ENCODE measurements at regions not wholly inside any gene's neighbourhood (a gene's known extent, or its start where the extent isn't known, plus 50 kb on each side); places are given as distances from the start of the nearest gene placed in this dataset.

GRCh38 chr14:99325591-99325990 is 53.6 kb upstream of the BCL11B start:
- TF ChIP-seq RAD21 (IDR thresholded peaks at IDR 0.05; ENCODE audit: insufficient read depth, low read depth, low read length) (no peak), FOXK2 (IDR thresholded peaks at IDR 0.05) (no peak), CTCF (IDR thresholded peaks at IDR 0.05 in 2 of 3, conservative IDR thresholded peaks at IDR 0.05 in 1 of 3; ENCODE audit: control insufficient read depth in 2 of 3, extremely low read depth in 1 of 3, insufficient read depth in 1 of 3, low read depth in 3 of 3, low read length in 3 of 3) (no peak), ZBTB33 (IDR thresholded peaks at IDR 0.05) (no peak), MTA3 (IDR thresholded peaks at IDR 0.05; ENCODE audit: borderline replicate concordance, low read length) (no peak), RFX5 (IDR thresholded peaks at IDR 0.05; ENCODE audit: low read depth, low read length) (no peak), DPF2 (IDR thresholded peaks at IDR 0.05) (no peak), HDGF (IDR thresholded peaks at IDR 0.05) (no peak), CBFB (IDR thresholded peaks at IDR 0.05; ENCODE audit: low read depth) (no peak), HDAC2 (IDR thresholded peaks at IDR 0.05) (no peak), POLR2A (IDR thresholded peaks at IDR 0.05; ENCODE audit: low read depth, low read length) (no peak), ZNF384 (IDR thresholded peaks at IDR 0.05; ENCODE audit: borderline replicate concordance, low read depth, low read length) (no peak)
